GM12878 (cell line): ENCODE measurements at regions not wholly inside any gene's neighbourhood (a gene's known extent, or its start where the extent isn't known, plus 50 kb on each side); places are given as distances from the start of the nearest gene placed in this dataset.

Source experiments
- ATAC-seq: fragments of 200-7000 bp; cut with Tn5 transposase; 3 replicates; pipeline ENCODE4 v1.9.1; 2020; ENCODE audit warnings: mild to moderate bottlenecking, moderate library complexity
- BruUV-seq: library from RNA; stranded (reverse); fragments of 400-500 nt; replicated peaks from 2 replicates; lab custom pipeline; 2021; lab: Mats Ljungman, UMichigan
- CTCF ChIA-PET: fragments of 300-600 bp; sonication (Branson Sonifier 250); formaldehyde crosslinking; extraction: SDS; loops from one replicate; lab custom pipeline; 2021; ENCODE audit warnings: inconsistent platforms; lab: Yijun Ruan, JAX
- POLR2A ChIA-PET: fragments of 350-600 bp; formaldehyde crosslinking; extraction: SDS; loops from one replicate; lab custom pipeline; 2021; ENCODE audit warnings: inconsistent platforms; lab: Charles Lee
- RAD21 ChIA-PET: fragments of 300-600 bp; sonication (Branson Sonifier 250); formaldehyde crosslinking; loops from one replicate; lab custom pipeline; 2023; ENCODE audit warnings: antibody characterized with exemption; ENCODE audit not compliant: unreplicated experiment; lab: Charles Lee
- SMC1A ChIA-PET: fragments of 300-600 bp; sonication (Branson Sonifier 250); formaldehyde crosslinking; loops from one replicate; lab custom pipeline; 2023; ENCODE audit not compliant: unreplicated experiment, uncharacterized antibody; lab: Charles Lee
- DNase-seq: peaks from one replicate; pipeline ENCODE4 v3.0.0-alpha.2; 2011; ENCODE audit warnings: low read depth, low spot score
- FAIRE-seq: peaks from 3 replicates; lab custom pipeline; 2011; peaks lifted over from hg19 to GRCh38; lab: Jason Lieb, UNC
- H2AFZ ChIP-seq: 2 replicates; pipeline ENCODE4 v1.6.0; 2011; ENCODE audit warnings: low read depth, low read length, control low read depth; ENCODE audit not compliant: control insufficient read depth
- H3K27ac ChIP-seq: 2 replicates; pipeline ENCODE4 v1.5.1; 2011; ENCODE audit warnings: control low read depth; ENCODE audit not compliant: control insufficient read depth, insufficient read depth
- H3K27me3 ChIP-seq, 2 experiments: replicated peaks in 1 of 2; 2 replicates each; pipeline versions ENCODE4 v1.6.0 to v1.6.1; 2011; ENCODE audit warnings: low read length in 1 of 2; ENCODE audit not compliant: control insufficient read depth in 2 of 2, insufficient read depth in 2 of 2
- H3K36me3 ChIP-seq, 2 experiments: 2 replicates each; pipeline ENCODE4 v1.5.1; 2011; ENCODE audit warnings: low read length in 1 of 2; ENCODE audit not compliant: control insufficient read depth in 2 of 2, insufficient read depth in 2 of 2
- H3K4me1 ChIP-seq: 2 replicates; pipeline ENCODE4 v1.6.1; 2011; ENCODE audit warnings: mild to moderate bottlenecking, low read length, moderate library complexity, mixed read lengths; ENCODE audit not compliant: control insufficient read depth, insufficient read depth
- H3K4me2 ChIP-seq: 2 replicates; pipeline ENCODE4 v1.6.0; 2011; ENCODE audit warnings: control low read depth; ENCODE audit not compliant: control insufficient read depth, insufficient read depth
- H3K4me3 ChIP-seq: fragments of 200-600 bp; sonication (generic); 2 replicates; pipeline ENCODE4 v1.5.1; 2016
- H3K79me2 ChIP-seq: 2 replicates; pipeline ENCODE4 v1.6.0; 2011; ENCODE audit warnings: low read length; ENCODE audit not compliant: control insufficient read depth, insufficient read depth
- H3K9ac ChIP-seq: 2 replicates; pipeline ENCODE4 v1.8.0; 2011; ENCODE audit warnings: low read length, control low read depth, mixed read lengths; ENCODE audit not compliant: control insufficient read depth, insufficient read depth
- H3K9me3 ChIP-seq: replicated peaks from 3 replicates; pipeline ENCODE4 v1.5.1; 2011; ENCODE audit warnings: mild to moderate bottlenecking, low read length; ENCODE audit not compliant: control insufficient read depth, insufficient read depth
- H4K20me1 ChIP-seq: 2 replicates; pipeline ENCODE4 v1.6.0; 2011; ENCODE audit not compliant: control insufficient read depth, insufficient read depth
- ATF2 ChIP-seq: IDR thresholded peaks from 2 replicates; pipeline ENCODE4 v1.6.1; 2012; ENCODE audit warnings: low read length, inconsistent platforms
- ATF3 ChIP-seq: IDR thresholded peaks from 2 replicates; pipeline ENCODE4 v1.6.1; 2011; ENCODE audit warnings: low read depth, mild to moderate bottlenecking, low read length, moderate library complexity, borderline replicate concordance; ENCODE audit errors: extremely low read depth
- CBX5 ChIP-seq: sonication (generic); IDR thresholded peaks from 2 replicates; pipeline ENCODE4 v1.6.1; 2016; ENCODE audit warnings: low read depth, moderate library complexity, mild to moderate bottlenecking, inconsistent platforms
- CHD1 ChIP-seq: IDR thresholded peaks from 2 replicates; pipeline ENCODE4 v1.6.1; 2012; ENCODE audit warnings: low read depth, low read length, improper control_type of control experiment
- E2F4 ChIP-seq: IDR thresholded peaks from 2 replicates; pipeline ENCODE4 v1.6.1; 2012; ENCODE audit warnings: low read depth, low read length, improper control_type of control experiment
- ELK1 ChIP-seq: IDR thresholded peaks from 2 replicates; pipeline ENCODE4 v1.6.1; 2012; ENCODE audit warnings: low read depth, low read length, improper control_type of control experiment
- EP300 ChIP-seq, 2 experiments: fragments of 150-350 bp in 1 of 2; IDR thresholded peaks; 2 replicates each; pipeline ENCODE4 v1.6.1; 2011 to 2012; ENCODE audit warnings: low read depth in 2 of 2, low read length in 2 of 2, borderline replicate concordance in 1 of 2, improper control_type of control experiment in 1 of 2, inconsistent platforms in 1 of 2; ENCODE audit not compliant: control insufficient read depth in 1 of 2
- IKZF1 ChIP-seq: fragments of 450-650 bp; conservative IDR thresholded peaks from 2 replicates; pipeline ENCODE4 v1.6.1; 2017; ENCODE audit warnings: antibody characterized with exemption, mild to moderate bottlenecking
- IRF5 ChIP-seq: fragments of 450-650 bp; IDR thresholded peaks from 2 replicates; pipeline ENCODE4 v1.6.1; 2017; ENCODE audit warnings: borderline replicate concordance
- NR2C2 ChIP-seq: IDR thresholded peaks from 2 replicates; pipeline ENCODE4 v1.6.1; 2011; ENCODE audit warnings: borderline replicate concordance, low read depth; ENCODE audit not compliant: control insufficient read depth, insufficient read length
- PRDM15 ChIP-seq: fragments of 450-650 bp; formaldehyde crosslinking; IDR thresholded peaks from 2 replicates; pipeline ENCODE4 v1.4.0; 2020; ENCODE audit warnings: mild to moderate bottlenecking, moderate library complexity
- RBBP5 ChIP-seq: fragments of 200-600 bp; sonication (generic); conservative IDR thresholded peaks from 2 replicates; pipeline ENCODE4 v1.6.1; 2016
- SIN3A ChIP-seq: IDR thresholded peaks from 2 replicates; pipeline ENCODE4 v1.6.1; 2012; ENCODE audit warnings: low read depth, low read length, improper control_type of control experiment
- SRF ChIP-seq, 2 experiments: IDR thresholded peaks; 2 replicates each; pipeline ENCODE4 v1.6.1; 2011; ENCODE audit warnings: low read depth in 2 of 2, low read length in 2 of 2, mild to moderate bottlenecking in 1 of 2, moderate library complexity in 1 of 2
- STAT1 ChIP-seq: fragments of 450-650 bp; conservative IDR thresholded peaks from 2 replicates; pipeline ENCODE4 v1.6.1; 2014; ENCODE audit warnings: antibody characterized with exemption, mild to moderate bottlenecking
- WGBS: methylation state at CpG from one replicate; pipeline ENCODE4 v1.1.6; 2016; ENCODE audit warnings: low lambda C conversion rate; ENCODE audit not compliant: insufficient replicate concordance, insufficient coverage; ENCODE audit errors: missing lambda C conversion rate; 5-methylcytosine and 5-hydroxymethylcytosine counted together
- in situ Hi-C: fragments of 300-500 bp; cut with MboI; formaldehyde crosslinking; loops from 9 replicates; pipeline ENCODE4 v1.14.3; 2018; ENCODE audit warnings: mixed read lengths
- intact Hi-C: fragments of 100-400 bp; cut with micrococcal nuclease; formaldehyde crosslinking; loops from one replicate; pipeline ENCODE4 v1.14.2; 2022; ENCODE audit not compliant: unreplicated experiment

GRCh38 chrX:33592396-33592795 lies 381.0 kb upstream of the DMD start:
- no peak for TF ChIP-seq RBBP5
- no peak for TF ChIP-seq ELK1
- TF ChIP-seq IRF5 = no peak
- no peak for TF ChIP-seq SRF (IDR thresholded peaks at IDR 0.05; ENCODE audit: low read depth in 2 of 2, low read length in 2 of 2)
- TF ChIP-seq STAT1 = no peak
- no peak for TF ChIP-seq EP300 (IDR thresholded peaks at IDR 0.05; ENCODE audit: borderline replicate concordance in 1 of 2, control insufficient read depth in 1 of 2, low read depth in 2 of 2, low read length in 2 of 2)
- TF ChIP-seq E2F4 = no peak
- TF ChIP-seq CBX5 = no peak
- TF ChIP-seq IKZF1 = no peak
- no peak for TF ChIP-seq CHD1
- TF ChIP-seq SIN3A = no peak
- TF ChIP-seq PRDM15 (CRISPR knock-in tag) = no peak
- no peak for TF ChIP-seq NR2C2
- no peak for TF ChIP-seq ATF2
- TF ChIP-seq ATF3 = no peak
- CTCF ChIA-PET = interaction anchor here (1.0 kb wide), 1 partner anchor 11 kb away, joined by 3 read pairs; no protein-coding TSS in a partner anchor
- intact Hi-C loops (no loop called here), in situ Hi-C loops (no loop called here)
- POLR2A ChIA-PET = no interaction called here
- WGBS = 40% methylated on average over 2 of the region's 2 CpGs
- Histone ChIP-seq H3K4me3 (no peak overlapping the region), H3K4me2 (no peak overlapping the region), H3K4me1 (no peaks in the 10 kb centered on the region), H3K79me2 (no peaks in the 10 kb centered on the region), H3K36me3 (no peaks in the 10 kb centered on the region), H3K27ac (no peak overlapping the region), H3K9ac (no peak overlapping the region), H4K20me1 (no peaks in the 10 kb centered on the region), H3K27me3 (no peaks in the 10 kb centered on the region), H3K9me3 (no peaks in the 10 kb centered on the region), H2AFZ (no peak overlapping the region)
- no TSS peak for BruUV-seq
- ATAC-seq (no peak), FAIRE-seq (no peak), DNase-seq (no peak)
- RAD21 ChIA-PET = no interaction called here
- SMC1A ChIA-PET = no interaction called here
